CD4-positive, alpha-beta T cell treated with Interleukin-4 for 4 hours (primary cell): ENCODE measurements at regions not wholly inside any gene's neighbourhood (a gene's known extent, or its start where the extent isn't known, plus 50 kb on each side); places are given as distances from the start of the nearest gene placed in this dataset.
"Not testable (repeated sequence)": the region's sequence is repeated elsewhere in the genome, so short reads cannot be mapped to it uniquely, and the experiment has no call there.

ENCODE experiments used
- DNase-seq: peaks from one replicate; pipeline ENCODE4 v3.0.0-alpha.2; 2020

- no peak for DNase-seq
These were observed 738.2 kb downstream of the COL12A1 start for GRCh38 chr6:74467533-74468215.

GRCh38 chr6:74466572-74466971 lies 739.3 kb downstream of the COL12A1 start:
- DNase-seq, result no peak

- DNase-seq, result no peak
These were observed 746.6 kb downstream of the COL12A1 start for GRCh38 chr6:74459260-74459659.

- DNase-seq, result no peak
These were observed 747.3 kb downstream of the COL12A1 start for GRCh38 chr6:74458536-74458935.

- DNase-seq, result no peak
These were observed 750.1 kb downstream of the COL12A1 start for GRCh38 chr6:74455786-74456185.

GRCh38 chr6:74451953-74452352 lies 753.9 kb downstream of the COL12A1 start:
- no peak for DNase-seq

GRCh38 chr6:74448850-74449249 lies 752.8 kb downstream of the CD109 start:
- no peak for DNase-seq

GRCh38 chr6:74447013-74447412 lies 751.0 kb downstream of the CD109 start:
- no peak for DNase-seq

GRCh38 chr6:74439123-74439811 lies 743.3 kb downstream of the CD109 start:
- DNase-seq, result no peak

- DNase-seq, result not testable (repeated sequence)
These were observed 742.4 kb downstream of the CD109 start for GRCh38 chr6:74438395-74438794.

- no peak for DNase-seq
These were observed 738.2 kb downstream of the CD109 start for GRCh38 chr6:74434171-74434570.

GRCh38 chr6:74431873-74432580 lies 736.0 kb downstream of the CD109 start:
- no peak for DNase-seq

GRCh38 chr6:74420221-74420620 lies 724.2 kb downstream of the CD109 start:
- no peak for DNase-seq

- DNase-seq, result no peak
These were observed 719.1 kb downstream of the CD109 start for GRCh38 chr6:74415056-74415455.

GRCh38 chr6:74410630-74411029 lies 714.6 kb downstream of the CD109 start:
- DNase-seq, result no peak

- no peak for DNase-seq
These were observed 713.4 kb downstream of the CD109 start for GRCh38 chr6:74409447-74409846.

- no peak for DNase-seq
These were observed 712.8 kb downstream of the CD109 start for GRCh38 chr6:74408844-74409243.

- no peak for DNase-seq
These were observed 708.4 kb downstream of the CD109 start for GRCh38 chr6:74404366-74404765.

- no peak for DNase-seq
These were observed 706.8 kb downstream of the CD109 start for GRCh38 chr6:74402781-74403180.

- DNase-seq, result not testable (repeated sequence)
These were observed 682.4 kb downstream of the CD109 start for GRCh38 chr6:74378437-74378836.

- no peak for DNase-seq
These were observed 673.6 kb downstream of the CD109 start for GRCh38 chr6:74369556-74369993.

GRCh38 chr6:74368746-74369145 lies 672.7 kb downstream of the CD109 start:
- no peak for DNase-seq

GRCh38 chr6:74366634-74367033 lies 670.6 kb downstream of the CD109 start:
- no peak for DNase-seq

GRCh38 chr6:74362391-74362790 lies 666.4 kb downstream of the CD109 start:
- DNase-seq, result no peak
